ENCODE measurements at regions not wholly inside any gene's neighbourhood (a gene's known extent, or its start where the extent isn't known, plus 50 kb on each side); places are given as distances from the start of the nearest gene placed in this dataset.

GRCh38 chr2:18750672-18751554 is 161.5 kb upstream of the NT5C1B start:
- 65 to 100% (median 78%) methylated on average over 1 to 5 of the region's 5 CpGs; no CpG with 5 or more reads in 1 of the 10 experiments for WGBS, 10 experiments
- in situ Hi-C loops (cut with MboI; ENCODE audit: low pct_unique_long_range_greater_than_20kb in 2 of 9, low sequenced_read_pairs in 9 of 9, unreplicated experiment in 9 of 9): loop anchor here in 4 of 9 experiments (25.0 kb wide), 4 partner anchors 286 to 1111 kb away; partner anchors contain the start of gene OSR1 (in 3 of the 4)
- Histone ChIP-seq H3K4me3 (no peak overlapping the region), H3K4me1 (replicated peaks in 1 of 2) (no peaks in the 10 kb centered on the region), H3K27ac (no peak overlapping the region)
- ATAC-seq (replicated peaks in 6 of 8): no peak

- H3K4me3 ChIP-seq: no peak overlapping the region
- H3K27ac ChIP-seq: no peak overlapping the region
- peak in 3 of 8 experiments; percentile 26 to 54 (median 49) for ATAC-seq (replicated peaks in 6 of 8)
- in situ Hi-C loops (cut with MboI; ENCODE audit: low pct_unique_long_range_greater_than_20kb in 2 of 9, low sequenced_read_pairs in 9 of 9, unreplicated experiment in 9 of 9): loop anchor here in 5 of 9 experiments (25.0 kb wide), 5 partner anchors 213 to 1112 kb away; partner anchors contain the start of gene OSR1 (in 4 of the 5)
- H3K4me1 ChIP-seq (replicated peaks in 1 of 2): no peaks in the 10 kb centered on the region
- 0 to 6% (median 0%) methylated on average over 1 to 2 of the region's 2 CpGs for WGBS, 10 experiments
Measured at GRCh38 chr2:18749912-18750526, 160.7 kb upstream of the NT5C1B start.

DNA sequence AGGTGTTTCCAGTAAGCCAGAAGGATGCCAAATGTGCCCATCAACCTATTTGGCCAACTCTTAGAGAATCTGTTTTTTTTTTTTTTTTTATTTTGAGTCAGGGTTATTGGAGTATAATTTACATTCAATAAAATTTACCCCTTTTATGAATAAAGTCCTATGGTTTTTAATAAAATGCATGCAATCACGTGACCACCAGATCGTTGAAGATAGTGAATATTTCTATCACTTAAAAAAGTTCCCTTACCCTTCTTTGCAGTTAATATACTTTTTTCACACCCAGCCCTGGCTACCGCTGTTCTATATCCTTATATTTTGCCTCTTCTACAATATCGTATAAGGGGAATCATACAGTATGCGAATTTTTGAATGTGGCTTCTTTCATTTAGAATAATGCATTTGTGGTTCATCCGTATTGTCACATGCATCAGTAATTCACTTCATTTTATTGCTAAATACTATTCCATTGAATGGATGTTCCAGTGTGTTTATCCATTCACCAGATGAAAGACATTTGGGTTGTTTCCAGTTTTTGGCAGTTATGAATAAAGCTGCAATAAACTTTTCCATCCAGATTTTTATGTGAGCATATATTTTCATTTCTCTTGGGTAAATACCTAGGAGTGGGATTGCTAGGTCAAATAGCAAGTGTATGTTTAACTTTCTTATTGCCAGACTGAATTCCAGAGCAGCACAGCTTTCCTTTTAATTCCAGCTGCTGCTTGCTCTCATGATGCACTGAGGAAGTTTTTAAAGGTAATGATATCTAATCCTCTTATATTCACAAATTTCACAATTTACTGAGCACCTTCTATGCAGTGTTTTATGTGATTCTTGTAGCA is 156.3 kb upstream of the NT5C1B start:
- H3K27ac ChIP-seq: no peak overlapping the region
- 20 to 97% (median 88%) methylated on average over 3 to 6 of the region's 6 CpGs for WGBS, 10 experiments
- no peak overlapping the region for H3K4me3 ChIP-seq
- peak in 1 of 8 experiments; percentile 76 for ATAC-seq (replicated peaks in 6 of 8)
- H3K4me1 ChIP-seq (replicated peaks in 1 of 2): no peaks in the 10 kb centered on the region
- in situ Hi-C loops (cut with MboI; ENCODE audit: low pct_unique_long_range_greater_than_20kb in 2 of 9, low sequenced_read_pairs in 9 of 9, unreplicated experiment in 9 of 9): loop anchor here in 2 of 9 experiments (25.0 kb wide), 2 partner anchors 208 to 617 kb away; partner anchors contain the start of gene OSR1 (in 1 of the 2)

DNA sequence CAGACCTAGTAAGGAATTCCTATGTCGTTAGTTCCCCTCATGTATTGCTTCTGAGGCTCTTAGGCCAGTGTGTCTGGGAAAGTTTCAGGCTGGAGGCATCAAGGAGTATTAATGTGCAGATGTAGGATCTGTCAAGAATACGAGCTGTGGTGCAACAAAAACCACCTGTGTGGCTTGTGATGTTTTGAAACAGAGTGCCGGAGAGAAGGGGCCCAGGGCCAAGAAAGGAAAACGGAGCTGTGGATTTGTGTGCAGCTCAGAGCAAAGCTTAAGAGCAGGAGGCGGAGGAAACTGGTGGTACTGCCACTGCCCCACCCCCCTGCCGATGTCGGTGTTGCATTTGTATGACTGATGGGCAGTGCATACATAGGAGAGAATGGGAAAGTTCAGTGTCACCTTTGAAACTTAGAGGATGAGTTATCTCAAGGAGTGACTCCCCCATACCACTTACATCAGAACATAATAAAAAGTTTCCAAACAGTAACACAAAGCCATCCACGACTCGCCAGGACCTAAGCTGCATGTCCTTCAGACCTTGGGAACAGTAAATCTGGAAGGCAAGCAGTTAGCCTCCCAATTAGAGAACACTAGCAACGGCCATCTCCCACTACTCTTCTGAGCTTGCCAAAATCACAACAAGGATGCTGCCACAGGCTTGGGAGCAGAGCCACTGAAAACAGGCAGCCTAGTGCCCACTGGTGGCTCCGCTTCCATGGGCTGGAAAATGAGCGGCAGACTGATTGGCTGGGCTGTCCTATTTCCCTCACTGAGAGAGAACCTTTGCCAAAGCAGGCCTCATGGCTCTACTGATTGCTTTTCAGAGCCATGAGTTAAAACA is 152.7 kb upstream of the NT5C1B start:
- Histone ChIP-seq H3K4me3 (no peak overlapping the region), H3K27ac (no peak overlapping the region), H3K4me1 (replicated peaks in 1 of 2) (no peaks in the 10 kb centered on the region)
- WGBS, 10 experiments: 62 to 100% (median 78%) methylated on average over 1 to 8 of the region's 12 CpGs; no CpG with 5 or more reads in 3 of the 10 experiments
- in situ Hi-C loops (cut with MboI; ENCODE audit: low pct_unique_long_range_greater_than_20kb in 2 of 9, low sequenced_read_pairs in 9 of 9, unreplicated experiment in 9 of 9): loop anchor here in 2 of 9 experiments (25.0 kb wide), 2 partner anchors 205 to 620 kb away; partner anchors contain the start of gene OSR1 (in 1 of the 2)
- ATAC-seq (replicated peaks in 6 of 8): no peak

- Histone ChIP-seq H3K27ac (no peak overlapping the region), H3K4me1 (replicated peaks in 1 of 2) (no peaks in the 10 kb centered on the region), H3K4me3 (no peak overlapping the region)
- no peak for ATAC-seq (replicated peaks in 6 of 8)
- in situ Hi-C loops (cut with MboI; ENCODE audit: low pct_unique_long_range_greater_than_20kb in 2 of 9, low sequenced_read_pairs in 9 of 9, unreplicated experiment in 9 of 9): loop anchor here in 2 of 9 experiments (25.0 kb wide), 2 partner anchors 204 to 621 kb away; partner anchors contain the start of gene OSR1 (in 1 of the 2)
Measured at GRCh38 chr2:18741191-18741590, 151.8 kb upstream of the NT5C1B start.

DNA sequence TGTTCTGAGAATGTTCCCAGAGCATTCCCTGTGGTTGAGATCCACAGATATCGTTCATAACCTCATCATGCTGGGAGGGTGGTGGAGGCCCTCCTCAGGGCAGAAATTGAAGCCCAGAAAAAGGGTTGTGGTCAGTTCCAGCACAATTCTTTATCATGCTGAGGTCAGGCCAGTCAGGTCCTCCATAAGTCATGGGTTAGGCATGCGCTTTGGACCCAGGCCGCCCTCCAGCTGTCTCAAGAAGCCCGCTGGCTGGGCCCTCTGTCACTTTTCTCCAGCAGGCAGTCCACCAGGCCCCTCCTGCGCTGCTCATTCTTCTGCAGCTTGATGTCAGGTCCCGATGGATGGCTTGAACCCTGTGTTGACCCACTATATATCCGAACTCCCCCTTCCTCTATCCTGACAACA is 151.1 kb upstream of the NT5C1B start:
- in situ Hi-C loops (cut with MboI; ENCODE audit: low pct_unique_long_range_greater_than_20kb in 2 of 9, low sequenced_read_pairs in 9 of 9, unreplicated experiment in 9 of 9): loop anchor here in 2 of 9 experiments (25.0 kb wide), 2 partner anchors 203 to 622 kb away; partner anchors contain the start of gene OSR1 (in 1 of the 2)

DNA sequence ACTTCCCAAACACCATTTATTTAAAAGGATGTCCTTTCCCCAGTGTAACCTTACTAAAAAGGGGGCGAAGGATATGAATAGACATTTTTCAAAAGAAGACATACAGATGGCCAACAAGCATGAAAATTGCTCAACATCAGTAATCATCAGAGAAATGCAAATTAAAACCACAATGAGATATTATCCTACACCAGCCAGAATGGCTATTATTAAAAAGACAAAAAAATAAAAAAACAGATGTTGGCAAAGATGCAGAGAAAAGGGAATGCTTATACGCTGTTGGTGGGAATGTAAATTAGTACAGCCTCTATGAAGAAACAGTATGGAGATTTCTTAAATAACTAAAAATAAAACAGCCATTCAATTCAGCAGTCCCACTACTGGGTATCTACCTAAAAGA is 142.3 kb upstream of the NT5C1B start:
- WGBS, 10 experiments: 8 to 100% (median 86%) methylated on average over 1 to 2 of the region's 2 CpGs
- in situ Hi-C loops (cut with MboI; ENCODE audit: low pct_unique_long_range_greater_than_20kb in 2 of 9, low sequenced_read_pairs in 9 of 9, unreplicated experiment in 9 of 9): loop anchor here in 2 of 9 experiments (25.0 kb wide), 2 partner anchors 194 to 631 kb away; partner anchors contain the start of gene OSR1 (in 1 of the 2)
- peak in 2 of 8 experiments; percentile 63 to 86 for ATAC-seq (replicated peaks in 6 of 8)

More for the DNA sequence above, 151.1 kb upstream of the NT5C1B start:
- H3K27ac ChIP-seq: no peak overlapping the region
- H3K4me1 ChIP-seq (replicated peaks in 1 of 2): no peaks in the 10 kb centered on the region
- WGBS, 10 experiments: 80 to 100% (median 88%) methylated on average over 1 to 5 of the region's 7 CpGs; no CpG with 5 or more reads in 2 of the 10 experiments
- no peak overlapping the region for H3K4me3 ChIP-seq
- ATAC-seq (replicated peaks in 6 of 8): no peak

GRCh38 chr2:18724371-18725145 is 135.2 kb upstream of the NT5C1B start:
- in situ Hi-C loops (cut with MboI; ENCODE audit: low pct_unique_long_range_greater_than_20kb in 2 of 9, low sequenced_read_pairs in 9 of 9, unreplicated experiment in 9 of 9): loop anchor here in 2 of 9 experiments (25.0 kb wide), 2 partner anchors 187 to 638 kb away; partner anchors contain the start of gene OSR1 (in 1 of the 2)
- 16 to 100% (median 81%) methylated on average over 1 to 4 of the region's 5 CpGs; no CpG with 5 or more reads in 2 of the 10 experiments for WGBS, 10 experiments
- H3K4me3 ChIP-seq: no peak overlapping the region
- no peak overlapping the region for H3K27ac ChIP-seq
- H3K4me1 ChIP-seq (replicated peaks in 1 of 2): no peaks in the 10 kb centered on the region
- peak in 3 of 8 experiments; percentile 65 to 76 (median 68) for ATAC-seq (replicated peaks in 6 of 8)

More for the DNA sequence above, 142.3 kb upstream of the NT5C1B start:
- Histone ChIP-seq H3K4me1 (replicated peaks in 1 of 2) (no peaks in the 10 kb centered on the region), H3K4me3 (no peak overlapping the region), H3K27ac (no peak overlapping the region)

DNA sequence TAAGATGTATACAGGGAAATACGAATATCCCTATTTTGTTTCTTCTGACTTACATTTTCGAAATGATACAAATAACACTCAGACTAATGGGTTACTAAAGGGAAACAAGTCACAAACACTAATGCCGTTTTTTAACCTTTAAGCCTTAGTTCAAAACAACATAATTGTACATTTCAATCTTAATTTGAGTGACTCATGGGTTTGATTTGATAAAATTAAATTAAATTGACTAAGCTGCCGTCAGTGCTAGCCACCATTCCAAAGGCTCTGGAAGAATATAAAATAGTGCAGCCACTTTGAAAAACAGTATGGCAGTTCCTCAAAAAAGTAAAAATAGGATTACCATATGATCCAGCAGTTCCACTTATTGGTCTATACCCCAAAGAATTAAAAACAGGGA is 133.8 kb upstream of the NT5C1B start:
- H3K27ac ChIP-seq: no peak overlapping the region
- WGBS, 10 experiments: 40 to 100% (median 82%) methylated on average over 1 to 4 of the region's 4 CpGs; no CpG with 5 or more reads in 1 of the 10 experiments
- peak in 1 of 8 experiments; percentile 19 for ATAC-seq (replicated peaks in 6 of 8)
- no peak overlapping the region for H3K4me3 ChIP-seq
- in situ Hi-C loops (cut with MboI; ENCODE audit: low pct_unique_long_range_greater_than_20kb in 2 of 9, low sequenced_read_pairs in 9 of 9, unreplicated experiment in 9 of 9): no loop called here
- no peaks in the 10 kb centered on the region for H3K4me1 ChIP-seq (replicated peaks in 1 of 2)

DNA sequence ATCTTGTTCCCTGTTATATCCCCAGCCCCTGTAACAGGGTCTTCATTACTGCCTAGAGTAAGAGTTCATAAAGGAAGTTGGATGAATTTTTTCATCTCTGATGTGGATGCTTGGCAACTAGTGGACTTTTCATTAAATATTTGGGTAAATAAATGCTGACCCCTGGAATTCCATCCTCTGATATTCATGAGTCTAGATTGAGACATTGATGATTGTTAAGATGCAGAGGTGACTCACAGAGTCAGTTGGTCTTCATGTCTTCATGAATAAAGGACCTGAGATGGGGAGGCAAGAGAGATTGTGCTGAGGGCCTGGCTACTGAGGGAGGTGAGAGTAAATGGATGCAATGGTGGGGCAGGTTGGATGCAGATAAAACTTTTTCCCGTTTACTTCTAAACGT is 132.7 kb upstream of the NT5C1B start:
- no peaks in the 10 kb centered on the region for H3K4me1 ChIP-seq (replicated peaks in 1 of 2)
- ATAC-seq (replicated peaks in 6 of 8): no peak
- 40 to 83% (median 64%) methylated on average over 1 to 2 of the region's 2 CpGs; no CpG with 5 or more reads in 4 of the 10 experiments for WGBS, 10 experiments
- in situ Hi-C loops (cut with MboI; ENCODE audit: low pct_unique_long_range_greater_than_20kb in 2 of 9, low sequenced_read_pairs in 9 of 9, unreplicated experiment in 9 of 9): no loop called here
- H3K4me3 ChIP-seq: no peak overlapping the region
- H3K27ac ChIP-seq: no peak overlapping the region

Data from motor neuron (in vitro differentiated cells).